DOHH2 (cell line): ENCODE measurements at regions not wholly inside any gene's neighbourhood (a gene's known extent, or its start where the extent isn't known, plus 50 kb on each side); places are given as distances from the start of the nearest gene placed in this dataset.

Experiments used
- H3F3A ChIP-seq: fragments of 200-600 bp; sonication (generic), shearing (Covaris generic); 2 replicates; pipeline ENCODE4 v1.6.0; 2016; ENCODE audit warnings: antibody characterized with exemption, mild to moderate bottlenecking; ENCODE audit not compliant: control insufficient read depth, insufficient read depth
- H3K27ac ChIP-seq: fragments of 200-600 bp; sonication (generic); 2 replicates; pipeline ENCODE4 v1.5.1; 2014; ENCODE audit warnings: low read depth, mild to moderate bottlenecking, low read length, moderate library complexity
- H3K27me3 ChIP-seq: fragments of 200-600 bp; sonication (generic); 2 replicates; pipeline ENCODE4 v1.6.1; 2014; ENCODE audit warnings: mild to moderate bottlenecking, low read length, mixed read lengths; ENCODE audit not compliant: control insufficient read depth
- H3K36me3 ChIP-seq: fragments of 200-600 bp; sonication (generic); 2 replicates; pipeline ENCODE4 v1.6.1; 2014; ENCODE audit warnings: mild to moderate bottlenecking, low read length, moderate library complexity, mixed read lengths; ENCODE audit not compliant: control insufficient read depth
- H3K4me1 ChIP-seq: fragments of 200-600 bp; sonication (generic); 2 replicates; pipeline ENCODE4 v1.6.1; 2014; ENCODE audit warnings: mild to moderate bottlenecking, low read length, mixed read lengths; ENCODE audit not compliant: control insufficient read depth
- H3K4me2 ChIP-seq: fragments of 200-600 bp; sonication (generic); 2 replicates; pipeline ENCODE4 v1.6.0; 2014; ENCODE audit warnings: mild to moderate bottlenecking, low read length, moderate library complexity
- H3K4me3 ChIP-seq: fragments of 200-600 bp; sonication (generic); 2 replicates; pipeline ENCODE4 v1.5.1; 2014; ENCODE audit warnings: mild to moderate bottlenecking, low read length, mixed read lengths
- H3K79me2 ChIP-seq: fragments of 200-600 bp; sonication (generic); 2 replicates; pipeline ENCODE4 v1.6.1; 2014; ENCODE audit warnings: mild to moderate bottlenecking, low read length, mixed read lengths; ENCODE audit not compliant: control insufficient read depth
- H3K9me2 ChIP-seq: fragments of 200-600 bp; sonication (generic); replicated peaks from 2 replicates; pipeline ENCODE4 v1.6.1; 2014; ENCODE audit warnings: mild to moderate bottlenecking, low read length, mixed read lengths; ENCODE audit not compliant: control insufficient read depth
- H3K9me3 ChIP-seq: fragments of 200-600 bp; sonication (generic); 2 replicates; pipeline ENCODE4 v1.6.1; 2014; ENCODE audit warnings: antibody characterized with exemption, low read length, mixed read lengths; ENCODE audit not compliant: control insufficient read depth, insufficient read depth
- H4K20me1 ChIP-seq: fragments of 200-600 bp; sonication (generic); 2 replicates; pipeline ENCODE4 v1.6.0; 2014; ENCODE audit warnings: low read depth, mild to moderate bottlenecking, antibody characterized with exemption, low read length, moderate library complexity; ENCODE audit not compliant: control insufficient read depth, insufficient read depth
- EZH2phosphoT487 ChIP-seq: fragments of 200-600 bp; sonication (generic); IDR thresholded peaks from 2 replicates; pipeline ENCODE4 v1.6.1; 2017; ENCODE audit warnings: borderline replicate concordance, mild to moderate bottlenecking, antibody characterized with exemption, low read length, moderate library complexity, mixed read lengths
- TF ChIP-seq, protein P1 (sequence below): fragments of 200-600 bp; sonication (generic); IDR thresholded peaks from one replicate; pipeline ENCODE4 v1.5.1; 2014; ENCODE audit warnings: antibody characterized with exemption, mild to moderate bottlenecking, low read depth, low read length; ENCODE audit not compliant: poor library complexity, severe bottlenecking

DNA sequence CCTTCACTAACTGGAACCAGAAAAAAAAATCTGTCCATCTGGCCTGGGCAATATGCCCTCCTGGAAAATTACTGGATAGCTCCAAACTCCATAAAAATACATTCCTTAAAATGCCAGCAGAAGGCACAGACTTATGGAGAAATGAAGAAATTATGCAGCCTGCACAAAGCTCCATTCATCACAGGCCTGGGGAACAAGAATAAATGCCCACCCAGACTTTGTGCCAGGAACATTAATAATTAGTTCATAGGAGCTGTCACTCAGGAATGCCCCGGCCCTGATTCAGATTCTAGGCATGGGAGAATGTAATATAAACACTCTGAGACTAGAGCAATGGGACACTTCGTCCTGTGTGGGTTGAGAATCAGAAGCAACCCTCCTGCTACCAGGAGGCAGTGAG is 199.3 kb downstream of the OTOR start:
- Histone ChIP-seq H3K36me3 (no peaks in the 10 kb centered on the region), H3K4me1 (no peaks in the 10 kb centered on the region), H4K20me1 (no peaks in the 10 kb centered on the region), H3K9me3 (no peaks in the 10 kb centered on the region), H3K9me2 (no peaks in the 10 kb centered on the region), H3K4me2 (no peak overlapping the region), H3K79me2 (no peaks in the 10 kb centered on the region), H3K4me3 (no peak overlapping the region), H3K27me3 (no peaks in the 10 kb centered on the region), H3F3A (no peaks in the 10 kb centered on the region), H3K27ac (no peak overlapping the region)
- no peak for TF ChIP-seq EZH2phosphoT487
- TF ChIP-seq, protein P1, sequence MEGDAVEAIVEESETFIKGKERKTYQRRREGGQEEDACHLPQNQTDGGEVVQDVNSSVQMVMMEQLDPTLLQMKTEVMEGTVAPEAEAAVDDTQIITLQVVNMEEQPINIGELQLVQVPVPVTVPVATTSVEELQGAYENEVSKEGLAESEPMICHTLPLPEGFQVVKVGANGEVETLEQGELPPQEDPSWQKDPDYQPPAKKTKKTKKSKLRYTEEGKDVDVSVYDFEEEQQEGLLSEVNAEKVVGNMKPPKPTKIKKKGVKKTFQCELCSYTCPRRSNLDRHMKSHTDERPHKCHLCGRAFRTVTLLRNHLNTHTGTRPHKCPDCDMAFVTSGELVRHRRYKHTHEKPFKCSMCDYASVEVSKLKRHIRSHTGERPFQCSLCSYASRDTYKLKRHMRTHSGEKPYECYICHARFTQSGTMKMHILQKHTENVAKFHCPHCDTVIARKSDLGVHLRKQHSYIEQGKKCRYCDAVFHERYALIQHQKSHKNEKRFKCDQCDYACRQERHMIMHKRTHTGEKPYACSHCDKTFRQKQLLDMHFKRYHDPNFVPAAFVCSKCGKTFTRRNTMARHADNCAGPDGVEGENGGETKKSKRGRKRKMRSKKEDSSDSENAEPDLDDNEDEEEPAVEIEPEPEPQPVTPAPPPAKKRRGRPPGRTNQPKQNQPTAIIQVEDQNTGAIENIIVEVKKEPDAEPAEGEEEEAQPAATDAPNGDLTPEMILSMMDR = no peak

DNA sequence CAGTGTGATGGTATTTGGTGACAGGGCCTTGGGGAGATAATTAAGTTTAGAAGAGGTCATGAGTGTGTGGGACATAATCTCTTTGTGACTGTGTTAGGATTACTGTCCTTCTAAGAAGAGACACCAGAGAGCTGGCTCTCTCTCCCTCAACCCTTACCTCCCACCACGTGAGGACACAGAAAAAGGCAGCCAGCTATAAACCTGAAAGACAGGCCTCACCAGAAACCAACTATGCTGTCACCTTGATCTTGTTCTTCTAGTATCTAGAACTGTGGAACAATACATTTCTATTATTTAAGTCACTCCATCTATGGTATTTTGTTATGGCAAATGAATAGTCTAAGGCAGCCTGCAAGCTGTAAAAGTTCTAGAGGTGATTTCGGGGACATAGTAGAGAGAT is 203.7 kb downstream of the OTOR start:
- H3F3A ChIP-seq = no peaks in the 10 kb centered on the region
- H3K9me2 ChIP-seq = no peaks in the 10 kb centered on the region
- H3K36me3 ChIP-seq = no peaks in the 10 kb centered on the region
- no peaks in the 10 kb centered on the region for H4K20me1 ChIP-seq
- H3K27me3 ChIP-seq = no peaks in the 10 kb centered on the region
- no peaks in the 10 kb centered on the region for H3K9me3 ChIP-seq
- H3K4me2 ChIP-seq = no peak overlapping the region
- no peak overlapping the region for H3K27ac ChIP-seq
- no peaks in the 10 kb centered on the region for H3K79me2 ChIP-seq
- TF ChIP-seq, protein P1 = no peak
- no peak for TF ChIP-seq EZH2phosphoT487
- H3K4me3 ChIP-seq = no peak overlapping the region
- H3K4me1 ChIP-seq = no peaks in the 10 kb centered on the region

DNA sequence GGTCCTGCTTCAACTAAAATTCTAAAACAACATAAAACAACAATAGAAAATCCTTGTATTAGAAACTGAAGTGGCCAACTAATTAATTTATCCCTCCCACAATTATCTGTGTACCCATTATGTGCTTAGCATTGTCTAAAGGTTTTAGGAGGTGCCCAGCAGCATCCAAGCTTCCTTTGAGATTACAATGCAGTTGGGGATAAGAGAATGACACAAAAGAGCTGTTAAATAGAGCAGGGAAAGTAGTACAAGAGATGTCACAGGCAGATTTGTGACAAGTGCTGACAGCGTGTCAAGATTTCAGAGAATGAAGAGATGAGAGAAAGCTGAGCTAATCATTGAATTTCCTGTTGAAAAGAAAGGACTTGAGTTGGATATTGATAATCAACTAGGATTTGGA is 204.8 kb downstream of the OTOR start:
- H4K20me1 ChIP-seq = no peaks in the 10 kb centered on the region
- no peaks in the 10 kb centered on the region for H3K36me3 ChIP-seq
- no peak overlapping the region for H3K4me3 ChIP-seq
- no peaks in the 10 kb centered on the region for H3K9me2 ChIP-seq
- H3K27me3 ChIP-seq = no peaks in the 10 kb centered on the region
- no peaks in the 10 kb centered on the region for H3K9me3 ChIP-seq
- no peak for TF ChIP-seq EZH2phosphoT487
- TF ChIP-seq, protein P1 = no peak
- H3K79me2 ChIP-seq = no peaks in the 10 kb centered on the region
- H3K27ac ChIP-seq = no peak overlapping the region
- no peaks in the 10 kb centered on the region for H3K4me1 ChIP-seq
- H3F3A ChIP-seq = no peaks in the 10 kb centered on the region
- H3K4me2 ChIP-seq = no peak overlapping the region

GRCh38 chr20:16953858-16954257 is 205.7 kb downstream of the OTOR start:
- Histone ChIP-seq H3K4me3 (no peak overlapping the region), H3K4me2 (no peak overlapping the region), H3K4me1 (no peaks in the 10 kb centered on the region), H3K36me3 (no peaks in the 10 kb centered on the region), H3K79me2 (no peaks in the 10 kb centered on the region), H3K27me3 (no peaks in the 10 kb centered on the region), H3K27ac (no peak overlapping the region), H3K9me3 (no peaks in the 10 kb centered on the region), H3K9me2 (no peaks in the 10 kb centered on the region), H4K20me1 (no peaks in the 10 kb centered on the region), H3F3A (no peaks in the 10 kb centered on the region)
- TF ChIP-seq, protein P1 = no peak
- TF ChIP-seq EZH2phosphoT487 = no peak
